Osteoblast (primary cell): ENCODE measurements at regions not wholly inside any gene's neighbourhood (a gene's known extent, or its start where the extent isn't known, plus 50 kb on each side); places are given as distances from the start of the nearest gene placed in this dataset.

Source experiments
- DNase-seq: peaks from one replicate; pipeline ENCODE4 v3.0.0; 2011; ENCODE audit warnings: low spot score, mixed read lengths; ENCODE audit not compliant: insufficient read length; ENCODE audit errors: missing footprints
- H2AFZ ChIP-seq: 2 replicates; pipeline ENCODE4 v1.6.0; 2011; ENCODE audit warnings: mild to moderate bottlenecking, low read length
- H3K27ac ChIP-seq: 2 replicates; pipeline ENCODE4 v1.5.1; 2011; ENCODE audit warnings: mild to moderate bottlenecking, low read depth, low read length, moderate library complexity
- H3K27me3 ChIP-seq: 2 replicates; pipeline ENCODE4 v1.6.0; 2012; ENCODE audit warnings: mild to moderate bottlenecking, control low read depth, inconsistent platforms, low read length, moderate library complexity; ENCODE audit not compliant: insufficient read depth
- H3K36me3 ChIP-seq: 2 replicates; pipeline ENCODE4 v1.5.1; 2011; ENCODE audit warnings: mild to moderate bottlenecking, low read length, control low read depth, moderate library complexity; ENCODE audit not compliant: insufficient read depth
- H3K4me1 ChIP-seq: 2 replicates; pipeline ENCODE4 v1.5.1; 2011; ENCODE audit warnings: mild to moderate bottlenecking, low read length, control low read depth, moderate library complexity; ENCODE audit not compliant: insufficient read depth
- H3K4me2 ChIP-seq: 2 replicates; pipeline ENCODE4 v1.6.0; 2011; ENCODE audit warnings: mild to moderate bottlenecking, low read length; ENCODE audit not compliant: insufficient read depth
- H3K4me3 ChIP-seq: fragments of 200-600 bp; sonication (generic); 3 replicates; pipeline ENCODE4 v1.5.1; 2012; ENCODE audit warnings: mild to moderate bottlenecking, low read length, inconsistent platforms; ENCODE audit not compliant: insufficient read depth
- H3K79me2 ChIP-seq: 2 replicates; pipeline ENCODE4 v1.6.0; 2012; ENCODE audit warnings: mild to moderate bottlenecking, low read length, control low read depth, inconsistent platforms; ENCODE audit not compliant: insufficient read depth
- H3K9me3 ChIP-seq: 2 replicates; pipeline ENCODE4 v1.5.1; 2011; ENCODE audit warnings: low read depth, low read length, control low read depth
- H4K20me1 ChIP-seq: 2 replicates; pipeline ENCODE4 v1.6.0; 2012; ENCODE audit warnings: mild to moderate bottlenecking, low read length, control low read depth; ENCODE audit not compliant: insufficient read depth
- CTCF ChIP-seq: IDR thresholded peaks from 2 replicates; pipeline ENCODE4 v1.5.1; 2011; ENCODE audit warnings: mild to moderate bottlenecking, low read depth, low read length, moderate library complexity; ENCODE audit errors: extremely low read depth

- Histone ChIP-seq H3K27ac (peak overlapping the region; percentile 93), H3K79me2 (no peaks in the 10 kb centered on the region)
- TF ChIP-seq CTCF, result no peak
These were observed 214.6 kb upstream of the ZNF32 start for GRCh38 chr10:43863270-43863669.

GRCh38 chr10:43862756-43863155, 214.1 kb upstream of the ZNF32 start:
- peak overlapping the region; percentile 13 for H3K4me2 ChIP-seq
- peaks cover 40% of the 10 kb centered on the region for H3K4me1 ChIP-seq

More at GRCh38 chr10:43863270-43863669, 214.6 kb upstream of the ZNF32 start:
- Histone ChIP-seq H3K4me1 (peaks cover 40% of the 10 kb centered on the region), H3K4me3 (no peak overlapping the region), H3K36me3 (no peaks in the 10 kb centered on the region), H3K27me3 (no peaks in the 10 kb centered on the region), H3K9me3 (no peaks in the 10 kb centered on the region), H3K4me2 (no peak overlapping the region), H2AFZ (no peak overlapping the region), H4K20me1 (no peaks in the 10 kb centered on the region)
- no peak for DNase-seq

GRCh38 chr10:43861966-43862751, 213.5 kb upstream of the ZNF32 start:
- Histone ChIP-seq H3K27me3 (no peaks in the 10 kb centered on the region), H3K79me2 (no peaks in the 10 kb centered on the region), H3K4me1 (peaks cover 41% of the 10 kb centered on the region), H2AFZ (no peak overlapping the region), H3K27ac (peak overlapping the region; percentile 93), H3K4me2 (peak overlapping the region; percentile 13), H3K4me3 (no peak overlapping the region), H4K20me1 (no peaks in the 10 kb centered on the region), H3K36me3 (no peaks in the 10 kb centered on the region), H3K9me3 (no peaks in the 10 kb centered on the region)
- DNase-seq, result peak; percentile 83
- no peak for TF ChIP-seq CTCF

More at GRCh38 chr10:43862756-43863155, 214.1 kb upstream of the ZNF32 start:
- H3K79me2 ChIP-seq, result no peaks in the 10 kb centered on the region
- DNase-seq, result no peak
- H4K20me1 ChIP-seq, result no peaks in the 10 kb centered on the region
- H3K27ac ChIP-seq, result peak overlapping the region; percentile 93
- TF ChIP-seq CTCF, result no peak
- H3K4me3 ChIP-seq, result no peak overlapping the region
- no peak overlapping the region for H2AFZ ChIP-seq
- no peaks in the 10 kb centered on the region for H3K27me3 ChIP-seq
- H3K36me3 ChIP-seq, result no peaks in the 10 kb centered on the region
- H3K9me3 ChIP-seq, result no peaks in the 10 kb centered on the region

- no peaks in the 10 kb centered on the region for H3K79me2 ChIP-seq
- no peak overlapping the region for H3K4me2 ChIP-seq
- DNase-seq, result no peak
- no peak for TF ChIP-seq CTCF
- no peaks in the 10 kb centered on the region for H3K27me3 ChIP-seq
- H3K27ac ChIP-seq, result no peak overlapping the region
- no peaks in the 10 kb centered on the region for H3K9me3 ChIP-seq
- H2AFZ ChIP-seq, result no peak overlapping the region
- H3K36me3 ChIP-seq, result no peaks in the 10 kb centered on the region
- no peak overlapping the region for H3K4me3 ChIP-seq
- H4K20me1 ChIP-seq, result no peaks in the 10 kb centered on the region
- peaks cover 47% of the 10 kb centered on the region for H3K4me1 ChIP-seq
These were observed 210.4 kb upstream of the ZNF32 start for GRCh38 chr10:43859016-43859525.
